NCI-H748 (cell line): ENCODE measurements at regions not wholly inside any gene's neighbourhood (a gene's known extent, or its start where the extent isn't known, plus 50 kb on each side); places are given as distances from the start of the nearest gene placed in this dataset.
"Not testable (repeated sequence)": the region's sequence is repeated elsewhere in the genome, so short reads cannot be mapped to it uniquely, and the experiment has no call there.

Experiments used
- DNase-seq: peaks from one replicate; lab custom pipeline; 2025; ENCODE audit not compliant: unreplicated experiment; lab: John Stamatoyannopoulos, UW

- DNase-seq = no peak
Measured at GRCh38 chr7:96770758-96771157, 61.1 kb upstream of the SEM1 start.

GRCh38 chr7:96772139-96772694, 62.6 kb upstream of the SEM1 start:
- no peak for DNase-seq

- DNase-seq = no peak
Measured at GRCh38 chr7:96773483-96773882, 63.8 kb upstream of the SEM1 start.

- DNase-seq = no peak
Measured at GRCh38 chr7:96774358-96774757, 64.7 kb upstream of the SEM1 start.

- no peak for DNase-seq
Measured at GRCh38 chr7:96775046-96775445, 65.4 kb upstream of the SEM1 start.

- peak; percentile 49 for DNase-seq
Measured at GRCh38 chr7:96778263-96778662, 68.6 kb upstream of the SEM1 start.

- no peak for DNase-seq
Measured at GRCh38 chr7:96781919-96782318, 72.3 kb upstream of the SEM1 start.

- not testable (repeated sequence) for DNase-seq
Measured at GRCh38 chr7:96782686-96783298, 73.1 kb upstream of the SEM1 start.

GRCh38 chr7:96784597-96784996, 75.0 kb upstream of the SEM1 start:
- peak; percentile 35 for DNase-seq

GRCh38 chr7:96786261-96786997, 76.8 kb upstream of the SEM1 start:
- DNase-seq = peak; percentile 97

- peak; percentile 45 for DNase-seq
Measured at GRCh38 chr7:96786998-96787395, 77.4 kb upstream of the SEM1 start.

- DNase-seq = no peak
Measured at GRCh38 chr7:96789914-96790313, 80.3 kb upstream of the SEM1 start.

- no peak for DNase-seq
Measured at GRCh38 chr7:96792115-96792514, 82.5 kb upstream of the SEM1 start.

- DNase-seq = no peak
Measured at GRCh38 chr7:96794063-96794462, 84.4 kb upstream of the SEM1 start.

GRCh38 chr7:96800122-96800521, 90.5 kb upstream of the SEM1 start:
- no peak for DNase-seq

GRCh38 chr7:96800824-96801223, 91.2 kb upstream of the SEM1 start:
- DNase-seq = peak; percentile 32

GRCh38 chr7:96819111-96819700, 109.6 kb upstream of the SEM1 start:
- no peak for DNase-seq

- not testable (repeated sequence) for DNase-seq
Measured at GRCh38 chr7:96821131-96821530, 111.5 kb upstream of the SEM1 start.

- DNase-seq = no peak
Measured at GRCh38 chr7:96822824-96823223, 113.2 kb upstream of the SEM1 start.

GRCh38 chr7:96823274-96823673, 113.6 kb upstream of the SEM1 start:
- DNase-seq = no peak

- DNase-seq = no peak
Measured at GRCh38 chr7:96824686-96825085, 115.0 kb upstream of the SEM1 start.

GRCh38 chr7:96825285-96825684, 115.6 kb upstream of the SEM1 start:
- DNase-seq = no peak
